ENCODE measurements at regions not wholly inside any gene's neighbourhood (a gene's known extent, or its start where the extent isn't known, plus 50 kb on each side); places are given as distances from the start of the nearest gene placed in this dataset.

- no peak for TF ChIP-seq CTCF (IDR thresholded peaks at IDR 0.05)
- Histone ChIP-seq H3K27me3 (no peaks in the 10 kb centered on the region), H3K9me3 (no peaks in the 10 kb centered on the region), H3K27ac (no peak overlapping the region), H3K4me1 (ENCODE audit: control insufficient read depth in 1 of 2, insufficient read depth in 1 of 2, low read depth in 1 of 2, low read length in 1 of 2) (no peaks in the 10 kb centered on the region), H3K4me3 (ENCODE audit: low read depth in 1 of 2, low read length in 1 of 2) (no peak overlapping the region), H3K36me3 (no peaks in the 10 kb centered on the region)
Observed at GRCh38 chr10:108496106-108496505, 1331.6 kb upstream of the SORCS1 start.

- Histone ChIP-seq H3K4me3 (ENCODE audit: low read depth in 1 of 2, low read length in 1 of 2) (no peak overlapping the region), H3K27ac (no peak overlapping the region), H3K36me3 (no peaks in the 10 kb centered on the region), H3K9me3 (no peaks in the 10 kb centered on the region), H3K4me1 (ENCODE audit: control insufficient read depth in 1 of 2, insufficient read depth in 1 of 2, low read depth in 1 of 2, low read length in 1 of 2) (no peaks in the 10 kb centered on the region), H3K27me3 (no peaks in the 10 kb centered on the region)
- no peak for TF ChIP-seq CTCF (IDR thresholded peaks at IDR 0.05)
Observed at GRCh38 chr10:108490944-108491343, 1326.4 kb upstream of the SORCS1 start.

GRCh38 chr10:108471420-108471819 is 1306.9 kb upstream of the SORCS1 start:
- no peaks in the 10 kb centered on the region for H3K9me3 ChIP-seq
- no peak overlapping the region for H3K4me3 ChIP-seq (ENCODE audit: low read depth in 1 of 2, low read length in 1 of 2)
- TF ChIP-seq CTCF (IDR thresholded peaks at IDR 0.05): no peak
- H3K36me3 ChIP-seq: no peaks in the 10 kb centered on the region
- H3K4me1 ChIP-seq (ENCODE audit: control insufficient read depth in 1 of 2, insufficient read depth in 1 of 2, low read depth in 1 of 2, low read length in 1 of 2): no peaks in the 10 kb centered on the region
- H3K27me3 ChIP-seq: peaks cover 21% of the 10 kb centered on the region
- no peak overlapping the region for H3K27ac ChIP-seq

- no peaks in the 10 kb centered on the region for H3K9me3 ChIP-seq
- peaks cover 36% of the 10 kb centered on the region for H3K27me3 ChIP-seq
- H3K4me1 ChIP-seq (ENCODE audit: control insufficient read depth in 1 of 2, insufficient read depth in 1 of 2, low read depth in 1 of 2, low read length in 1 of 2): no peaks in the 10 kb centered on the region
- no peak overlapping the region for H3K4me3 ChIP-seq (ENCODE audit: low read depth in 1 of 2, low read length in 1 of 2)
- TF ChIP-seq CTCF (IDR thresholded peaks at IDR 0.05): no peak
- H3K36me3 ChIP-seq: no peaks in the 10 kb centered on the region
- H3K27ac ChIP-seq: no peak overlapping the region
Observed at GRCh38 chr10:108469940-108470339, 1305.4 kb upstream of the SORCS1 start.

- no peaks in the 10 kb centered on the region for H3K4me1 ChIP-seq (ENCODE audit: control insufficient read depth in 1 of 2, insufficient read depth in 1 of 2, low read depth in 1 of 2, low read length in 1 of 2)
- no peaks in the 10 kb centered on the region for H3K9me3 ChIP-seq
- no peak overlapping the region for H3K27ac ChIP-seq
- no peak for TF ChIP-seq CTCF (IDR thresholded peaks at IDR 0.05)
- no peaks in the 10 kb centered on the region for H3K36me3 ChIP-seq
- H3K27me3 ChIP-seq: peaks cover 46% of the 10 kb centered on the region
- H3K4me3 ChIP-seq (ENCODE audit: low read depth in 1 of 2, low read length in 1 of 2): peak overlapping the region in 1 of 2 experiments; percentile 45
Observed at GRCh38 chr10:108465871-108466641, 1301.5 kb upstream of the SORCS1 start.
